ENCODE measurements at regions not wholly inside any gene's neighbourhood (a gene's known extent, or its start where the extent isn't known, plus 50 kb on each side); places are given as distances from the start of the nearest gene placed in this dataset.

DNA sequence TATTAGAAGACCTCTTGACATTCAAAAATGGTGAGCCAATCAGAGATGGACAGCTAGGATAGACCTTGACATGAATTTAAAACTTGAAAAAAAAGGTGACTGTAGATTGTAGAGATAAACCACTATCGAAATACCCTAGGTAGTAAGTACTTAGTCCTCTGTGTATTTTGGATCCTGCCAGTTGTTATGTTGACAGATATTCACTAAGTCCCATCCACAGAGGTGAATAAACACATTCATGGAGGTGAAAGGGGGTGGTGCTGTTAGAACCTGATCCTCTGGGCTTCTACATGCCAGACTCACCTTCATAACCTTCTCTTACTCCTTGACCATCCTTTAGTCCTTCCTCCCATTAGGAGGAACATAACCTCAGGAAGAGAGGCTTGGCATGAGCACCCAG lies 72.3 kb downstream of the OTX2 start:
- no CpG with 5 or more reads among the region's 1 CpG for WGBS (ENCODE audit: extremely low coverage, insufficient read length, low lambda C conversion rate)
- TF ChIP-seq CTCF (conservative IDR thresholded peaks at IDR 0.05): no peak
- H4K5ac ChIP-seq (ENCODE audit: insufficient read length, low read depth, low read length): no peak overlapping the region
- no peaks in the 10 kb centered on the region for H3K9me3 ChIP-seq (ENCODE audit: control insufficient read depth, low read depth, low read length)
- no peak overlapping the region for H2AK5ac ChIP-seq (ENCODE audit: insufficient read length, low read length)
- no peak overlapping the region for H3K18ac ChIP-seq (ENCODE audit: insufficient read length, low read depth, low read length)
- H3K14ac ChIP-seq (ENCODE audit: insufficient read depth, low read length): no peak overlapping the region
- H3K23me2 ChIP-seq (ENCODE audit: insufficient read length, low read depth, low read length, poor library complexity, severe bottlenecking): no peaks in the 10 kb centered on the region
- no peak overlapping the region for H3K27ac Mint-ChIP-seq
- peaks cover 21 to 25% of the 10 kb centered on the region in 2 experiments for H3K4me1 Mint-ChIP-seq
- no peak overlapping the region for H3K27ac ChIP-seq (ENCODE audit: insufficient read length, low read depth, low read length)
- no peak overlapping the region for H4K91ac ChIP-seq (ENCODE audit: insufficient read length, low read depth, low read length)
- no peak overlapping the region for H3K4me3 Mint-ChIP-seq
- no peak overlapping the region for H3K4ac ChIP-seq (ENCODE audit: low read depth, low read length)
- no peak overlapping the region for H2BK20ac ChIP-seq (ENCODE audit: low read depth, low read length, poor library complexity, severe bottlenecking)
- H3T11ph ChIP-seq (ENCODE audit: low read length): no peak overlapping the region
- H2BK15ac ChIP-seq (ENCODE audit: low read depth, low read length): no peak overlapping the region
- no peak overlapping the region for H2BK12ac ChIP-seq (ENCODE audit: insufficient read length, low read depth, low read length)
- no peak overlapping the region for H2BK120ac ChIP-seq (ENCODE audit: low read depth, low read length, poor library complexity, severe bottlenecking)
- no peak overlapping the region for H3K4me2 ChIP-seq (ENCODE audit: insufficient read depth, insufficient read length, low read length)
- H3K36me3 Mint-ChIP-seq (ENCODE audit: insufficient read depth in 1 of 3, low read depth in 3 of 3): no peaks in the 10 kb centered on the region
- H3K9me3 Mint-ChIP-seq: no peaks in the 10 kb centered on the region
- H3K27me3 Mint-ChIP-seq (ENCODE audit: low read depth): peaks cover 13% of the 10 kb centered on the region
- no peaks in the 10 kb centered on the region for H3K79me2 ChIP-seq (ENCODE audit: insufficient read depth, low read length)
- H2BK5ac ChIP-seq (ENCODE audit: insufficient read length, low read length): no peak overlapping the region
- no peak overlapping the region for H4K8ac ChIP-seq (replicated peaks; ENCODE audit: insufficient read length, low read depth, low read length)
- H3K9ac ChIP-seq (ENCODE audit: extremely low read depth, insufficient read length, low read length): no peak overlapping the region
- no peak overlapping the region for H3K23ac ChIP-seq (ENCODE audit: insufficient read length, low read depth, low read length)
- no peak overlapping the region for H3K56ac ChIP-seq (ENCODE audit: insufficient read length, low read depth, low read length)
- no peaks in the 10 kb centered on the region for H4K20me1 ChIP-seq (ENCODE audit: control insufficient read depth, insufficient read depth, insufficient read length)
- H3K79me1 ChIP-seq (ENCODE audit: insufficient read depth, low read depth, low read length, poor library complexity, severe bottlenecking): no peaks in the 10 kb centered on the region
- no peak overlapping the region for H2AFZ ChIP-seq (ENCODE audit: low read length)
- no peaks in the 10 kb centered on the region; the same call in 1 of the 2 replicates for H3K4me1 ChIP-seq (ENCODE audit: insufficient read depth, low read length)
- no peaks in the 10 kb centered on the region for H3K27me3 ChIP-seq (ENCODE audit: insufficient read depth, low read length)
- no peak for DNase-seq

Measured in H9 (cell line).